ENCODE measurements at regions not wholly inside any gene's neighbourhood (a gene's known extent, or its start where the extent isn't known, plus 50 kb on each side); places are given as distances from the start of the nearest gene placed in this dataset.

DNA sequence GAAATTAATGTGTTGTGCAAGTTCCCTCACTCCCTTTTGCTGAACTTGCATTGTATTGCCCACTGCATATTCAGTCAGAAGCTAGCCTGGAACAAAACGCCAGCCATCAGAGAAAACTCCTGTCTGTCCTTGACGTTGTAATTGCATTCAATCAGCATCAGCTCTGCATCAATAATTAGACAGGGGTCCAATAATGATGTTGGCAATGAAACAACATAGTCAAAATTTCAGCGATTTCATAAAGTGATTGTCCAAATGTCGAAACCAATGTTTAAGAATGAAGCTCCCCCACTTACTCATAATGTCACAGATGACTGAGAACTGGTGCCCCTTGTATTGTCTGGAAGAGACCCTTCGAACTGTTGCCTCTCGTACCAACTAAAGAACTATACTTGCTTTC lies 504.2 kb upstream of the TENM3 start:
- no peak overlapping the region for H3K4me3 ChIP-seq (ENCODE audit: low read length)
- H3K36me3 ChIP-seq (ENCODE audit: insufficient read depth, low read depth, low read length), result no peaks in the 10 kb centered on the region
- no peak overlapping the region for H3K9ac ChIP-seq (ENCODE audit: low read depth, low read length)
- no peaks in the 10 kb centered on the region; the same call in 1 of the 2 replicates for H3K4me1 ChIP-seq (ENCODE audit: insufficient read depth, low read length)
- H3K9me3 ChIP-seq (ENCODE audit: insufficient read depth, low read depth, low read length), result no peaks in the 10 kb centered on the region
- no peaks in the 10 kb centered on the region for H3K27me3 ChIP-seq (ENCODE audit: insufficient read depth, low read length)
- H3K27ac ChIP-seq (ENCODE audit: low read length), result no peak overlapping the region

DNA sequence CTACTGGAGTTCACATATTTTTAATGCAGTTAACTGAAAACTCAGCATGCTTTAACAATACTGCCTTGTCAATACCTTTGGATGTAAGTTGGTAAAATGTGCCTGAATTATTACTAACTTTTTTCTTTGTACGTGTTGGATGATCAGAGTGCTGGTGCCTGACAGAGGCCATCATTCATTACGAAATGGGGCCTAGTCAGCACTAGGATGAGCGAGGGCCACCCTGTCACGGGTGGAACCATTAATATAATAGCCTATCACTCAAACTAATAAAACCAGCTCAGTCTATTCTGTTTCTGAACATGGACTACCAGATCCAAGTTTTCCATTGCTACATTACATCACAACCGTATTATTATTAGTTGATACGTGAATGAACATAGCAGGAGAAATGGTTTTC lies 501.7 kb upstream of the TENM3 start:
- H3K4me1 ChIP-seq (ENCODE audit: insufficient read depth, low read length), result peaks cover 6% of the 10 kb centered on the region; the same call in 1 of the 2 replicates
- no peaks in the 10 kb centered on the region for H3K27me3 ChIP-seq (ENCODE audit: insufficient read depth, low read length)
- no peak overlapping the region for H3K9ac ChIP-seq (ENCODE audit: low read depth, low read length)
- no peak overlapping the region for H3K4me3 ChIP-seq (ENCODE audit: low read length)
- H3K36me3 ChIP-seq (ENCODE audit: insufficient read depth, low read depth, low read length), result no peaks in the 10 kb centered on the region
- no peak overlapping the region for H3K27ac ChIP-seq (ENCODE audit: low read length)
- H3K9me3 ChIP-seq (ENCODE audit: insufficient read depth, low read depth, low read length), result no peaks in the 10 kb centered on the region

DNA sequence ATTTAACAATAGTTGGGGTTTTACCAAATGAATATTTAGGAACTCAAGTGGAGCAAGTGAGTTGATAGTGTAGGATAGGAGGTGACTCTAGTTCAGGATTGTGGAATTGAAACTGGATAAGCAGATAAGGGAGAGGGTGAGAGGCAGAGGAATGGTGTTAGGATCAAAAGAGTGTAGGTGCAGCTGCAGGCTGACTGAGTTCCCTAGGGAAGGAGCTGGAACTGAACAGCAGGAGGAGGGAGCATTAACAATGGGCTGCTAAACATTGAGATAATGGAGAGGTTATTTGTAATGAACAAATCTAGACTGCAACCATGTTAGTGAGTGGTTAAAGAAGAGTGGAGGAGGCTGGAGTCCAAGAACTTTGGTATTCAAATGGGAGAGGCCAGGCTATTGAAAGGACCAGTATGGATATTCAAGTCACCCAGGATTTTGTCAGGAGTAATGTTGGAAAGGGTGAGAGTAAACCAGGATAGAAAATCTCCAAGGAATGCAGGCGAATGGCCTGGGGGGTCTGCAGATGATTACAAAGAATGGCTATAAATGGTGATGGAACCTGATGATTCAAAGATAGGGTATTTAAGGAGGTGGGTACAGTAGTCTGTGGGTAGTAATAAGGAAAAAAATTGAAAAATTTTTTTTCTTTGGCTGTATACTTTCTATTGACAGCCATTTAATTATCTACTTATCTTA lies 497.1 kb upstream of the TENM3 start:
- H3K27ac ChIP-seq (ENCODE audit: low read length), result no peak overlapping the region
- no peaks in the 10 kb centered on the region for H3K36me3 ChIP-seq (ENCODE audit: insufficient read depth, low read depth, low read length)
- no peak overlapping the region for H3K9ac ChIP-seq (ENCODE audit: low read depth, low read length)
- H3K9me3 ChIP-seq (ENCODE audit: insufficient read depth, low read depth, low read length), result no peaks in the 10 kb centered on the region
- H3K27me3 ChIP-seq (ENCODE audit: insufficient read depth, low read length), result no peaks in the 10 kb centered on the region
- H3K4me3 ChIP-seq (ENCODE audit: low read length), result no peak overlapping the region
- H3K4me1 ChIP-seq (ENCODE audit: insufficient read depth, low read length), result 0 out of 2 replicates have a peak, but pooled peaks cover 6% of the 10 kb centered on the region

DNA sequence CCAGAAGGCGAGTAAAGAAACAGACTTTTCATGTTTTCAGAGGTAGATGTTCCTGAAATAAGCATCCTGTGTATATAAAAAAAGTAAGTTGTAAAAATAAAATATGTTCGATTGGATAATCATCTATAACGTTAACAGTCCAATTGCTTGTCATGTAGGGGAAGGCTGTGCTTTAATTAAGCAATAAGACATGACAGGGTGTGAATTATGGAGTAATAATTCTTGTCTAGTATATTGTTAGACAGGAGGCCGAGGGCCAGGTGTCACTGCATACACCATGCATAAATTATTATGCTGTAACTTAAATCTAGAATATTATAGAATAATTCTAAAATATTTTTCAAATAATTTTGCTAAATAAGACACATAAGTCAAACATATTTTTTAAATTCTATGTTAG lies 494.6 kb upstream of the TENM3 start:
- H3K9ac ChIP-seq (ENCODE audit: low read depth, low read length), result no peak overlapping the region
- H3K27me3 ChIP-seq (ENCODE audit: insufficient read depth, low read length), result no peaks in the 10 kb centered on the region
- H3K36me3 ChIP-seq (ENCODE audit: insufficient read depth, low read depth, low read length), result no peaks in the 10 kb centered on the region
- no peak overlapping the region for H3K4me3 ChIP-seq (ENCODE audit: low read length)
- 0 out of 2 replicates have a peak, but pooled peaks cover 6% of the 10 kb centered on the region for H3K4me1 ChIP-seq (ENCODE audit: insufficient read depth, low read length)
- H3K9me3 ChIP-seq (ENCODE audit: insufficient read depth, low read depth, low read length), result no peaks in the 10 kb centered on the region
- H3K27ac ChIP-seq (ENCODE audit: low read length), result no peak overlapping the region

DNA sequence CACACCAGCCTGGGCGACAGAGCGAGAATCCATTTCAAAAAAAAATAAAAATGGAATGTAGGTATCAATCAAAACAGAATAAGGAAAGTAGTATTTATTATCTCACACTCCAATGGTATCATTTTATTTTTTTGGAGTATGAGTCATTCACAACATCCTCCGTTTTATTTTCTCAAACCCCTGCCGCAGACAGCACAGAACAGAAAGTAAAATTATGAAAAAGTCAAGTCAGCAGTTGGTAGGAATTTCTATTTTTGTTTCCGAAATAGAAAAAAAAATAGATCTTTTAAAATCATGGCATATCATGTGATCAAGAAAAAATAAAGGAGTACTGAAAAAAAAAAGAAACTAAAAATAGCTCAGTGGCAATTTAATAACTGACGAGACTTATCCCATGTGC lies 490.7 kb upstream of the TENM3 start:
- Histone ChIP-seq H3K9ac (ENCODE audit: low read depth, low read length) (no peak overlapping the region), H3K9me3 (ENCODE audit: insufficient read depth, low read depth, low read length) (no peaks in the 10 kb centered on the region), H3K36me3 (ENCODE audit: insufficient read depth, low read depth, low read length) (no peaks in the 10 kb centered on the region), H3K4me1 (ENCODE audit: insufficient read depth, low read length) (peaks cover 6% of the 10 kb centered on the region; the same call in 1 of the 2 replicates), H3K27me3 (ENCODE audit: insufficient read depth, low read length) (no peaks in the 10 kb centered on the region), H3K4me3 (ENCODE audit: low read length) (no peak overlapping the region), H3K27ac (ENCODE audit: low read length) (no peak overlapping the region)

DNA sequence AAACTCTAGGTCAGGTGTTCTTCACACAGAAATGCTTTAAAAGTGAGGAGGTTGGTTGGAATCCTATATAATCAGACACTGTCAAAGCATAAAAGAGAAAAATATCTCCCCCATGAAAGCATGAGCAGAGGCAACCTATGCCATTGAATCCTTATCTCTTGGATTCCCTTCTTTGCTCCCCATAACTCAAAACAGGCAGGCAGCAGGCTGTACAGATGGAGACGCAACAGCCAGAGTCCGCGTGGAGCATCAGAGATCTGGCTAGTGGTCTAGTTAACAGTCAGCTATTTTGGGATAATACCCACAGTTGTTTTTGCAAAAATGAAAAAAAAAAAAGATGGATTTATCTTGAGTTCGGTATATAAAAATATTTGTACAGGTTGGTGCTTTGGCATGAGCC lies 490.0 kb upstream of the TENM3 start:
- Histone ChIP-seq H3K9me3 (ENCODE audit: insufficient read depth, low read depth, low read length) (no peaks in the 10 kb centered on the region), H3K9ac (ENCODE audit: low read depth, low read length) (no peak overlapping the region), H3K27me3 (ENCODE audit: insufficient read depth, low read length) (no peaks in the 10 kb centered on the region), H3K36me3 (ENCODE audit: insufficient read depth, low read depth, low read length) (no peaks in the 10 kb centered on the region), H3K4me1 (ENCODE audit: insufficient read depth, low read length) (peaks cover 12% of the 10 kb centered on the region; the same call in 1 of the 2 replicates), H3K27ac (ENCODE audit: low read length) (no peak overlapping the region), H3K4me3 (ENCODE audit: low read length) (no peak overlapping the region)

DNA sequence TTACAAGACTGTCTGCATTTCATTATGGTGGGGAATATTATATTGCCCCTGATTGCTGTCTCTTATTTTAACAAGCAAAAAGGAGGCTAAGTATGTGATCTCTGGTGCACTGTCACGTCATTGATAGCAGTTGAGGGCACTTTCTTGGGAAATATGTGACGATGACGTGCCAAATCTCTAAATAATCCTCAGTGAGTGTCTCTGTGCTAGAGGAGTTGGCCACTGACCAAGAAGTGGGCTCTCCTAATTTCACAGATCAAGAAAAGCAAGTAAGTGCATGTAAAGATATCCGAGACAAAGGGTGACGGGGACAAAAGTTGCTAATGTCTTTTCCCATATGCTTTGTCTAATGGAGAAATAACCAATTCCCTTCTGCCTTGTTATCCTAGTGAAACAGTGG lies 487.4 kb upstream of the TENM3 start:
- Histone ChIP-seq H3K9me3 (ENCODE audit: insufficient read depth, low read depth, low read length) (no peaks in the 10 kb centered on the region), H3K36me3 (ENCODE audit: insufficient read depth, low read depth, low read length) (no peaks in the 10 kb centered on the region), H3K4me1 (ENCODE audit: insufficient read depth, low read length) (peaks cover 13% of the 10 kb centered on the region; the same call in 1 of the 2 replicates), H3K9ac (ENCODE audit: low read depth, low read length) (no peak overlapping the region), H3K4me3 (ENCODE audit: low read length) (no peak overlapping the region), H3K27ac (ENCODE audit: low read length) (no peak overlapping the region), H3K27me3 (ENCODE audit: insufficient read depth, low read length) (no peaks in the 10 kb centered on the region)

DNA sequence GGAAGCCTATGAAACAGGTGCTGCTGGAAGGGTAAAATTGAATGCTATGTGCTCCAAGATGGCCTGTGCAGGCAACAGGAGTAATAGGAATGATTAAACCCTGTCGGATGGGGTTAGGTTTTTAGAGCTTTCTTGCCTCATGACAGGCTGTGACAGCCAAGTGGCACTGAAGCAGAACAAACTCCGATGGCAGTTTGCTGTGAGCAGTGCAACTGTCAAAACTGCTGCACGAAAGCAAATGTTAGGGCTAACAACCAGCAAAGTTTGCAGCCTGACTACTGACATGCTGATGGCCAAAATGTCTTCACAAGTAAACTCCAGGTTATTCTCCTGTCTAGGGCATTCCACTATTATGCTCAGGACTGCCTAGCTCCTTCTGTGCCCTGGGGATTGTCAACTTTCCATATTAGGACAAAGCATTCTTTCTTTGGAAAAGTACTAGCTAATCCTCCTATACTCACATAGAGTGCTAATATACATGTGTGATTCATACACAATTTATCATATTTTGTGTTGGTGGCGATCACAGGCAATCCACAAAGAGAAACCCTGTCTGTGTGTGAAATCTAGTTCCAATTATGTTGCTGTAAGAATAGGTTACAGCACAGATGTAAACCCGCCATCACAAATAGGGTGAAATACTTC lies 486.6 kb upstream of the TENM3 start:
- no peak overlapping the region for H3K9ac ChIP-seq (ENCODE audit: low read depth, low read length)
- no peaks in the 10 kb centered on the region for H3K27me3 ChIP-seq (ENCODE audit: insufficient read depth, low read length)
- H3K9me3 ChIP-seq (ENCODE audit: insufficient read depth, low read depth, low read length), result no peaks in the 10 kb centered on the region
- H3K4me1 ChIP-seq (ENCODE audit: insufficient read depth, low read length), result peaks cover 13% of the 10 kb centered on the region; the same call in 1 of the 2 replicates
- no peak overlapping the region for H3K4me3 ChIP-seq (ENCODE audit: low read length)
- H3K27ac ChIP-seq (ENCODE audit: low read length), result no peak overlapping the region
- H3K36me3 ChIP-seq (ENCODE audit: insufficient read depth, low read depth, low read length), result no peaks in the 10 kb centered on the region

DNA sequence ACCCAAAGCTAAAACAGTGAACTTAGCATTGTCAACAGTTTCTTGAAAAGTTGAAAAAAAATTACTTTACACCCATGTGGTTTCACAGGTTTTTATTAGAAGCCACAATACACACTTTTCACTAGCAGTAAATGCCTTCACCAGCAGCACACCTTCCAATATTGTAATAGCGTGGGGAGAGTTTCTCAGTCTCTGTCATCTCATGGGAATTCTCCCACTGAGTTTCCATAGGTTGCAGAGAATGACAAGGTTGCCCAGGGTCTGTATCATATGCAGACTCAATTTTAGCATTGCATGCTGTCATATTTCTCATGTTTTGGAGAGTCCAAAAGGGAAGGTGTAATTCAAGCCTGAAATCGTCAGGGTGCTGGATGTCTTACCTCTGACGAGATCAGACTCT lies 486.1 kb upstream of the TENM3 start:
- Histone ChIP-seq H3K4me1 (ENCODE audit: insufficient read depth, low read length) (peaks cover 13% of the 10 kb centered on the region; the same call in 1 of the 2 replicates), H3K27ac (ENCODE audit: low read length) (no peak overlapping the region), H3K9ac (ENCODE audit: low read depth, low read length) (no peak overlapping the region), H3K27me3 (ENCODE audit: insufficient read depth, low read length) (no peaks in the 10 kb centered on the region), H3K4me3 (ENCODE audit: low read length) (no peak overlapping the region), H3K36me3 (ENCODE audit: insufficient read depth, low read depth, low read length) (no peaks in the 10 kb centered on the region), H3K9me3 (ENCODE audit: insufficient read depth, low read depth, low read length) (no peaks in the 10 kb centered on the region)

DNA sequence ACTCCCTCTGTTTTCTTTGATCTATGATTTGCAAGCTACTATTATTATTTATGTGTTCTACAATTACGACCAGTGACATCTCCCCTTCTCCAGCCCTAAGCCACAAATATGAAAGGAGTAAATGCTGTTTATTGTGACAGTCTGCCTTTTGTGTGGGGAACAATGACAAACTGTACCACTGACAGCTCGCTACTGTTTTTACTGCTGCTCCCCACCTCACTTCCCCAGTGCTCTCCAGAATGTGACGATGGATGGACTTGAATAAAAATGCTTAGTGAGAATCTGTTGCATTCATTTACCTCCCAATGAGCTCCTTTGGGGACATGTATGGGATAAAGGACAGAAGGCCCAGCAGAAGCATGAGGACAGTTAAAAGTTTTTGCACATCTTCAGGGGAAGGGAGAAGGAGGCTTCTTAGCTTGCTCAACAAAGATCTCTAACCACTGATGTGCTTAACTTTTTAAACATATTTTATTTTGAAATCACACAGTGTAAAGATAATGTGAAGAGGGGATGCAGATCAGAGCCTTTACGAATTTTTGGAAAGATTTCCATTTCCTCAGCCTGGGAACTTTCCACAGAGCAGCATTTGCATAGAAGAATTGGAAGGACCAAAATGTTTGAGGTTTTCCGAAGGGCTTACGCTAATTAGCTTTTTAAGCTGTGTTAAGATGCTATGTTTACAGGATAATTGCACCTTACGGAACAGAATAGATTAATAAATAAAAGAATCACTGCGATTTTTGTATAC lies 485.1 kb upstream of the TENM3 start:
- no peak overlapping the region for H3K4me3 ChIP-seq (ENCODE audit: low read length)
- no peak overlapping the region for H3K9ac ChIP-seq (ENCODE audit: low read depth, low read length)

DNA sequence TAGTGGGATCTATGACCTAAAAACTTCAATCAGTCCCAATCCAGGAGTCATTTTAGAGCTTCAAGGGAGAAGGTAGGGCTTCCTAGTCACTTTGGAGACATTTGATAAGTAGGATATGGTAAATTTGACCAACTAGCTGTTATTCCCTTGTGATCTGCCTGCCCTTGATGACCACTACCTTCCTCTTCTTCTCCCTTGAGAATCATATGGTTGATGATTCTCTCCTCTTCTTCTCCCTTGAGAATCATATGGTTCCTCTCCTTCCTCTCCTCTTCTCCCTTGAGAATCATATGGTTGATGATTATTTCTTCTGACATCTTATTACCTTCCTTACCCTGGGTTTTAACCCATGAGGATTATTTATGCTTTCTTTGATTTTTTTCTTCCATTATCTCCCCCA lies 482.6 kb upstream of the TENM3 start:
- no peaks in the 10 kb centered on the region for H3K27me3 ChIP-seq (ENCODE audit: insufficient read depth, low read length)
- no peak overlapping the region for H3K27ac ChIP-seq (ENCODE audit: low read length)
- H3K9ac ChIP-seq (ENCODE audit: low read depth, low read length), result no peak overlapping the region
- peaks cover 13% of the 10 kb centered on the region; the same call in 1 of the 2 replicates for H3K4me1 ChIP-seq (ENCODE audit: insufficient read depth, low read length)
- H3K36me3 ChIP-seq (ENCODE audit: insufficient read depth, low read depth, low read length), result no peaks in the 10 kb centered on the region
- no peaks in the 10 kb centered on the region for H3K9me3 ChIP-seq (ENCODE audit: insufficient read depth, low read depth, low read length)
- no peak overlapping the region for H3K4me3 ChIP-seq (ENCODE audit: low read length)

More for the DNA sequence above, 485.1 kb upstream of the TENM3 start:
- Histone ChIP-seq H3K4me1 (ENCODE audit: insufficient read depth, low read length) (peaks cover 13% of the 10 kb centered on the region; the same call in 1 of the 2 replicates), H3K27ac (ENCODE audit: low read length) (no peak overlapping the region), H3K27me3 (ENCODE audit: insufficient read depth, low read length) (no peaks in the 10 kb centered on the region), H3K9me3 (ENCODE audit: insufficient read depth, low read depth, low read length) (no peaks in the 10 kb centered on the region), H3K36me3 (ENCODE audit: insufficient read depth, low read depth, low read length) (no peaks in the 10 kb centered on the region)

Measured in iPS-20b (cell line).